ENCODE measurements at regions not wholly inside any gene's neighbourhood (a gene's known extent, or its start where the extent isn't known, plus 50 kb on each side); places are given as distances from the start of the nearest gene placed in this dataset.

GRCh38 chr21:35510294-35510693 is 461.2 kb upstream of the RUNX1 start:
- no peak for TF ChIP-seq CTCF (conservative IDR thresholded peaks at IDR 0.05; ENCODE audit: low read length)
- TF ChIP-seq EZH2phosphoT487 (IDR thresholded peaks at IDR 0.05; ENCODE audit: borderline replicate concordance): no peak
